Renal pelvis (tissue), 1 donor: ENCODE measurements at regions not wholly inside any gene's neighbourhood (a gene's known extent, or its start where the extent isn't known, plus 50 kb on each side); places are given as distances from the start of the nearest gene placed in this dataset.
"Not testable (repeated sequence)": the region's sequence is repeated elsewhere in the genome, so short reads cannot be mapped to it uniquely, and the experiment has no call there.

Source experiments
- DNase-seq: peaks from one replicate; pipeline ENCODE4 v3.0.0-alpha.2; 2013

GRCh38 chr5:85549229-85549628 lies 1068.5 kb upstream of the COX7C start:
- no peak for DNase-seq

DNA sequence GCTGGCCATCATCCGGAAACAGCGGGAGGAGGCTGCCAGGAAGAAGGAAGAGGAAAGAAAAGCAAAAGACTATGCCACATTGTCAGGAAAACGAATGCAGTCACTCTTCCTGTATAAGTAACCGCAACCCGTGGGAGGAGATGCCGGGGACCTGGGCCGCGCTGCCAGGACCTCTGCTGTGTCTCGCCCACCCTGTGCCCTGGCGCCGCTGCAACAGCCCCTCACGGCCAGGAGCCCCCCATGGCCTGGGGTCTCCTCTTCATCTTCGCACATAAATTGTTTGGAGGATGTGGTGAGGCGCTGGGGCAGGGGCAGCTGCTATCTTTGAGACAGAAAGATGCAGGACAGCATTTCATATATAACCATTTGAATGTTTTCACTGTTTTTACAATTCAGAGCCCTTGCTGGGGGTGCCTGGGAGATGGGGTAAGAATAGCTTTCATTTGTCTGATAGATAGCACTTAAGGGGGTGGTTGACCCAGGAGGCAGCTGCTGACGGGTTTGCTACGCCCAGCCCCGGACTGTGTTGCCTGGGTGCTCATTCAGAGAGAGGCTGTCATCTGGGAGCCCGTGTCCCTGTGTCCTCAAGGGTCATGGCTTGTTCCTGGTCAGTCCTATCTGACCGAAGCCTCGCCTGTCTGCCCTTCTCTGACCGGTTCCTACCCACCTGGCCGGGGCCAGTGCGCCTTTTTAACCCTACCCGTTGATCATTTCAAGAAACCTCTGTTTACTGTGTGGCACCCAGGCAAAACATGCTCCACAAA lies 1067.7 kb upstream of the COX7C start:
- DNase-seq: no peak

- DNase-seq: no peak
These were observed 1061.3 kb upstream of the COX7C start for GRCh38 chr5:85556464-85556863.

GRCh38 chr5:85576666-85577065 lies 1041.1 kb upstream of the COX7C start:
- DNase-seq: no peak

GRCh38 chr5:85587806-85588205 lies 1029.9 kb upstream of the COX7C start:
- DNase-seq: not testable (repeated sequence)

DNA sequence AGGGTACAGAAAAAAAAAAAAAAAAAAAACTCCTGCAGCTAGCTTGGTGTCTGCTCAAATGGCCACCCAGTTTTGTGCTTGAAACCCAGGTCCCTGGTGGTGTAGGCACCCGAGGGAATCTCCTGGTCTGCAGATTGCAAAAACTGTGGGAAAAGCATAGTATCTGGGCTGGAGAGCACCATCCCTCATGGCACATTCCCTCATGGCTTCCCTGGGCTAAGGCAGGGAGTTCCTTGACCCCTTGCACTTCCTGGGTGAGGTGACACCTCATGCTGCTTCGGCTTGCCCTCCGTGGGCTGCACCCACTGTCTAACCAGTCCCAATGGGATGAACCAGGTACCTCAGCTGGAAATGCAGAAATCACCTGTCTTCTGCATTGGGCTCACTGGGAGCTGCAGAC lies 1029.5 kb upstream of the COX7C start:
- DNase-seq: not testable (repeated sequence)

DNA sequence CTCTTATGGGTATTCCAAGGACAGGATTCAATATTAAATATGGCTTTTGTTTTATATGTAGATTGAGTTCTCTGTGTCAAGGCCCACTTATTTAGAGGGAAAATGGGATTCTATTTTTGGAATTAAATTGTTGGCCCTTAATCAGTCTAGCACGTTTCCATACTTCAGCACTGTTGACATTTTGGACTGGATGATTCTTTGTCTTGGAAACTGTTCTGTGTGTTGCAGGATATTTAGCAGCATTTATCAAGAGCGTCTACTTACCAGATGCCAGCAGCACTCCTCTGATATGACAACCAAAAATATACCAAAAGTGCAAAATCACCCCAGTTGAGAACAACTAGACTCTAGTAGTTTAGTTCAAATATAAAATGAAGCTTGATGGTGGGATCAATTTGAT lies 1027.0 kb upstream of the COX7C start:
- no peak for DNase-seq

DNA sequence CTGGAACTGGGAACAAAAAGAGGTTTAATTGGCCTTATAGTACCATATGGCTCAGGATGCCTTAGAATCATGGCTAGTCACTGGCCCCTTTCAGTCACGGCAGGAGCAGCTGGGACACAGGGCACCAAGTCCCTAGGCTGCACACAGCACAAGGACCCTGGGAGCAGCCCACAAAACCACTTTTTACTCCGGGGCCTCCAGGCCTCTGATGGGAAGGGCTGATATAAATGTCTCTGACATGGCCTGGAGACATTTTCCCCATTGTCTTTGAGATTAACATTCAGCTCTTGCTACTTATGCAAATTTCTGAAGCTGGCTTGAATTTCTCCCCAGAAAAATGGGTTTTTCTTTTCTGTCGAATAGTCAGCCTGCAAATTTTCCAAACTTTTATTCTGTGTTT lies 1026.4 kb upstream of the COX7C start:
- no peak for DNase-seq

DNA sequence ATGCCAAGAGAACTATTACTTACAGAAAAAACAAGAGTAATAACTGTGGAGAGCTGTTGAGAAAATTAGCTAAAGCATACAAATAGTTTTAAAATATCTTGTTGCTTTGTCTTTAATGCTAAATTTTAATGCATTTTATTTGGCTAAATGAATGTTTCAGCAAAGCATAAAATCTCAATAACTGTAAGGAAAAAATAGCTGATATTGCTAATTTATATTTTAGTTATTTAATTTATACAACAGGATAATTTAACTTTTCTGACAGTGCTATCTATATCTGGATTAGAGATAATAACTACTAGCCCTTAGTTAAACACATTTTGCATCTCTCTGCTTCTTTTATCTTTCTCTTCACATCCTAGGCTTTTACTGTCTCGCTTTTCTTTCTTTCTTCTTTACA lies 1014.9 kb upstream of the COX7C start:
- DNase-seq: no peak

- no peak for DNase-seq
These were observed 1013.4 kb upstream of the COX7C start for GRCh38 chr5:85604378-85604777.

- DNase-seq: no peak
These were observed 1013.0 kb upstream of the COX7C start for GRCh38 chr5:85604786-85605185.

GRCh38 chr5:85605381-85605780 lies 1012.4 kb upstream of the COX7C start:
- no peak for DNase-seq

DNA sequence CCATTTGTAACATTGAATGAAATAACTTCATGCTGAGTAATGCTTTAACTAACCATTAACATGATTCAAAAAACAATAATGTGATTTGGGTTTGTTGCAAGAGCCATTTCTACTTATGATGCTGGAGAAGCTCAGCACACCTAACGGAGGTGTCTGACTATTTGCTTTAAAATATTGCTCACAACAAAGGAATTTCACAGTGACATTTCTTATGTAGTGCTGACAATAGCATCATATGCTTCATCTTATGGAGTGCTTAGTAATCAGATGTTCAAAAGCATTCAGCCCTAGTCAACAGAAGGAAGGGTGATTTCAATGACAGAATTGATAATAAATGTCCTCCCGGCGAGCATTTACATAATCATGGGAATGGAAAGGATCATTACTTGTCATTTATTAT lies 1003.3 kb upstream of the COX7C start:
- no peak for DNase-seq

- DNase-seq: no peak
These were observed 996.1 kb upstream of the COX7C start for GRCh38 chr5:85621668-85622067.

- no peak for DNase-seq
These were observed 989.6 kb upstream of the COX7C start for GRCh38 chr5:85628153-85628552.

- not testable (repeated sequence) for DNase-seq
These were observed 979.1 kb upstream of the COX7C start for GRCh38 chr5:85638495-85639125.

DNA sequence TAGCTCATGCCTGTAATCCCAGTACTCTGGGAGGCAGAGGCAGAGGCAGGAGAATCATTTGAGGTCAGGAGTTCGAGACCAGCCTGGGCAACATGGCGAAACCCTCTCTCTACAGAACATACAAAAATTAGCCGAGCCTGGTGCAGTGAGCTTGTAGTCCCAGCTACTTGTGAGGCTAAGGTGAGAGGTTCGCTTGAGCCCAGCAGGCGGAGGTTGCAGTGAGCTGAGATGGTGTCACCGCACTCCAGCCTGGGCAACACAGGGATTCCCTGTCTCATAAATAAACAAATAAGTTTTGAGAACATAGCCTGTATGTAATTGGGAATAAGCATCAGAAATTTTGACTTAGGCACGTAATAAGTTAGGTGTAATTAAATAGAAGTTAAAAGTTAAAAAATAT lies 971.7 kb upstream of the COX7C start:
- DNase-seq: no peak

- no peak for DNase-seq
These were observed 971.1 kb upstream of the COX7C start for GRCh38 chr5:85646641-85647040.

- DNase-seq: no peak
These were observed 970.2 kb upstream of the COX7C start for GRCh38 chr5:85647349-85648127.

DNA sequence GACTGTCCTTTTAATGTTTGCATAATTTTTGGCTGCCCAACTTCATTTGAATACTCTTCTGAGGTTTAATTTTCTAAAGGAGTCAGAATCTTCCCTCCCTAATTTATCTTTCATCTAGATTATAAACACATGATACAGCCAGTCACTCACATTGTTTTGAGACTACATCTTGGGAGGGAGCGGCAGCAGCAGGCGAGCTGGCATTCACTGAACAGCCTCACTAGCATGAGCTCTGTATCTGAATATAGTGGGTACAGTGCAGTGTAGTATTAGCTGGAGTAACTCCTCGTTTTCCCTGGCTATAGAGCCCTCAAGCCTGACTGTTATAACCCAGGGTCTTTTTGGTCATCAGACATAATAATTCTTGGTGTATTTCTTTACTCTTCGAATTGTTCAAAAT lies 969.2 kb upstream of the COX7C start:
- DNase-seq: no peak

DNA sequence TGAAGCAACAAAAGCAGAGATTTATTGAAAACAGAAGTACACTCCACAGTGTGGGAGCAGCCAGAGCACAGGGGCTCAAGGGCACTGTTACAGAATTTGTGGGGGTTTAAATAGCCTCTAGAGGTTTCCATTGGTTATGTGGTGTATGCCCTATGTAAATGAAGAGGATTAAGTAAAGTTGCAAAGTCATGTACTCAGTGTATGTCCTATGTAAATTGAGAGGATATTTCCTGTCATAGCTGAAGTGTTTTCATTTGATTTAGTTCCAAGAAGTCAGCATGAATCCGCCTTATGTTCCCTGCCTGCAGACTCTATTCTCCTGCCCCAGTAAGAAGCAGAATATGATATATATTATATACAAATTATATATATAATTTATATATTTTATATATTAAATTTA lies 966.0 kb upstream of the COX7C start:
- DNase-seq: no peak

- DNase-seq: not testable (repeated sequence)
These were observed 963.6 kb upstream of the COX7C start for GRCh38 chr5:85654144-85654543.

GRCh38 chr5:85656050-85656449 lies 961.7 kb upstream of the COX7C start:
- no peak for DNase-seq
